HepG2 (cell line): ENCODE measurements at regions not wholly inside any gene's neighbourhood (a gene's known extent, or its start where the extent isn't known, plus 50 kb on each side); places are given as distances from the start of the nearest gene placed in this dataset.

Experiments used
- ATF7-NPFF ChIP-seq: sonication (generic); formaldehyde crosslinking; IDR thresholded peaks from 2 replicates; pipeline ENCODE4 v1.8.1; 2023; ENCODE audit warnings: mild to moderate bottlenecking, low read depth, missing genetic modification reagents, moderate library complexity
- BHLHE40 ChIP-seq: IDR thresholded peaks from 2 replicates; pipeline ENCODE4 v1.6.1; 2011; ENCODE audit warnings: low read length, improper control_type of control experiment
- JUNB ChIP-seq: sonication (generic); formaldehyde crosslinking; IDR thresholded peaks from 2 replicates; pipeline ENCODE4 v1.8.0; 2022; ENCODE audit warnings: missing genetic modification reagents, mild to moderate bottlenecking, borderline replicate concordance
- MTA1 ChIP-seq: sonication (generic); formaldehyde crosslinking; IDR thresholded peaks from 2 replicates; pipeline ENCODE4 v1.4.0; 2020; ENCODE audit warnings: missing genetic modification reagents, mild to moderate bottlenecking, borderline replicate concordance
- RAD21 ChIP-seq: fragments of 450-650 bp; formaldehyde crosslinking; IDR thresholded peaks from 2 replicates; pipeline ENCODE4 v1.5.0; 2020; ENCODE audit warnings: mild to moderate bottlenecking
- SRF ChIP-seq: IDR thresholded peaks from 2 replicates; pipeline ENCODE4 v1.6.1; 2011; ENCODE audit warnings: mild to moderate bottlenecking, low read depth, low read length, moderate library complexity
- ZNF138 ChIP-seq: sonication (generic); formaldehyde crosslinking; IDR thresholded peaks from 2 replicates; pipeline ENCODE4 v1.5.0; 2020; ENCODE audit warnings: mild to moderate bottlenecking, low read depth, missing genetic modification reagents
- ZNF678 ChIP-seq: sonication (generic); formaldehyde crosslinking; IDR thresholded peaks from 2 replicates; pipeline ENCODE4 v1.4.0; 2020; ENCODE audit warnings: mild to moderate bottlenecking, missing genetic modification reagents
- ZSCAN25 ChIP-seq: sonication (generic); formaldehyde crosslinking; IDR thresholded peaks from 2 replicates; pipeline ENCODE4 v1.8.0; 2022; ENCODE audit warnings: mild to moderate bottlenecking, missing genetic modification reagents
- TF ChIP-seq, protein P1 (sequence below): sonication (generic); formaldehyde crosslinking; IDR thresholded peaks from 2 replicates; pipeline ENCODE4 v1.5.0; 2020; ENCODE audit warnings: mild to moderate bottlenecking, missing genetic modification reagents, moderate library complexity

DNA sequence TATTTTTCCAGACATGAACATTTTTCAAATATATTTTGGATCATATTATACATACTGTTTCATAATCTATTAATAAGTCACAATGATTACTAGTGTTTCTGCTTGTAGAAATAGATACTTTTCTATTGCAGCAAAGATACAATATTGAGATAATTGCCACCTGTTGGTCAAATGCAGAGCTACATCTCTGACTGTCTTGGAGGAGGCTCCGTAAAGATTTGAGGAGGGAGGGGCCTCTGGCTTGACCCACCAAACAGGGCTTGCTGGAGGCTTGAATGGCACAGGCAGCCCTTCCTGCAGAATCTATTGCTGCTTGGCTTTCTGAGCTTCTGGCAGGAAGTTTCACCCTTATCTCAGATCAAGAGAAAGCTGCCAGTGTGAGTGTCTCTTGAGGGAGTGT, 99.3 kb upstream of the ARMCX2 start:
- TF ChIP-seq MTA1 (CRISPR knock-in tag) (no peak), RAD21 (CRISPR knock-in tag) (no peak), JUNB (CRISPR knock-in tag) (no peak), BHLHE40 (no peak), ZNF138 (CRISPR knock-in tag) (no peak), ATF7-NPFF (CRISPR knock-in tag) (no peak), ZSCAN25 (CRISPR knock-in tag) (no peak), SRF (no peak), ZNF678 (CRISPR knock-in tag) (no peak)
- TF ChIP-seq, protein P1, sequence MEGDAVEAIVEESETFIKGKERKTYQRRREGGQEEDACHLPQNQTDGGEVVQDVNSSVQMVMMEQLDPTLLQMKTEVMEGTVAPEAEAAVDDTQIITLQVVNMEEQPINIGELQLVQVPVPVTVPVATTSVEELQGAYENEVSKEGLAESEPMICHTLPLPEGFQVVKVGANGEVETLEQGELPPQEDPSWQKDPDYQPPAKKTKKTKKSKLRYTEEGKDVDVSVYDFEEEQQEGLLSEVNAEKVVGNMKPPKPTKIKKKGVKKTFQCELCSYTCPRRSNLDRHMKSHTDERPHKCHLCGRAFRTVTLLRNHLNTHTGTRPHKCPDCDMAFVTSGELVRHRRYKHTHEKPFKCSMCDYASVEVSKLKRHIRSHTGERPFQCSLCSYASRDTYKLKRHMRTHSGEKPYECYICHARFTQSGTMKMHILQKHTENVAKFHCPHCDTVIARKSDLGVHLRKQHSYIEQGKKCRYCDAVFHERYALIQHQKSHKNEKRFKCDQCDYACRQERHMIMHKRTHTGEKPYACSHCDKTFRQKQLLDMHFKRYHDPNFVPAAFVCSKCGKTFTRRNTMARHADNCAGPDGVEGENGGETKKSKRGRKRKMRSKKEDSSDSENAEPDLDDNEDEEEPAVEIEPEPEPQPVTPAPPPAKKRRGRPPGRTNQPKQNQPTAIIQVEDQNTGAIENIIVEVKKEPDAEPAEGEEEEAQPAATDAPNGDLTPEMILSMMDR (CRISPR knock-in tag): peak; percentile 30; the same call in 1 of the 2 replicates
